Breast epithelium (tissue), 4 donors: ENCODE measurements at regions not wholly inside any gene's neighbourhood (a gene's known extent, or its start where the extent isn't known, plus 50 kb on each side); places are given as distances from the start of the nearest gene placed in this dataset.
"Not testable (repeated sequence)": the region's sequence is repeated elsewhere in the genome, so short reads cannot be mapped to it uniquely, and the experiment has no call there.

Source experiments
- DNase-seq, 2 donors: peaks; one replicate each; pipeline ENCODE4 v3.0.0-alpha.2; 2019; ENCODE audit warnings: low spot score in 2 of 2
- H3K27ac ChIP-seq, 2 donors: fragments of 200-600 bp; sonication (generic) in 1 of 2; one replicate each; pipeline ENCODE4 v1.5.1; 2016 to 2019; ENCODE audit warnings: mild to moderate bottlenecking in 1 of 2
- H3K27me3 ChIP-seq, 2 donors: fragments of 200-600 bp; sonication (generic) in 1 of 2; one replicate each; pipeline versions ENCODE4 v1.5.1 to v1.6.0; 2017 to 2019; ENCODE audit warnings: control low read depth in 1 of 2, mild to moderate bottlenecking in 1 of 2
- H3K36me3 ChIP-seq: fragments of 200-600 bp; one replicate; pipeline ENCODE4 v1.5.1; 2019
- H3K4me1 ChIP-seq, 2 donors: fragments of 200-600 bp; sonication (generic); one replicate each; pipeline ENCODE4 v1.5.1; 2016 to 2019; ENCODE audit warnings: control low read depth in 1 of 2
- H3K4me3 ChIP-seq, 3 donors: fragments of 200-600 bp; sonication (generic); 1 replicate in 2 of 3; 2 replicates in 1 of 3; pipeline ENCODE4 v1.5.1; 2016 to 2019; ENCODE audit warnings: mild to moderate bottlenecking in 3 of 3, moderate library complexity in 2 of 3
- H3K9me3 ChIP-seq, 2 donors: fragments of 200-600 bp; sonication (generic) in 1 of 2; one replicate each; pipeline ENCODE4 v1.5.1; 2016 to 2019; ENCODE audit warnings: control low read depth in 1 of 2
- CTCF ChIP-seq, 3 donors: fragments of 450-650 bp; IDR thresholded peaks; one replicate each; pipeline ENCODE4 v1.5.1; 2016 to 2017; ENCODE audit warnings: antibody characterized with exemption in 3 of 3, mild to moderate bottlenecking in 3 of 3, moderate library complexity in 3 of 3
- POLR2A ChIP-seq: fragments of 450-650 bp; IDR thresholded peaks from one replicate; pipeline ENCODE4 v1.6.1; 2016; ENCODE audit warnings: antibody characterized with exemption, mild to moderate bottlenecking, moderate library complexity
- POLR2AphosphoS5 ChIP-seq, 3 donors: sonication (generic); formaldehyde crosslinking; IDR thresholded peaks; one replicate each; pipeline ENCODE4 v1.6.1; 2017; ENCODE audit warnings: antibody characterized with exemption in 3 of 3
- intact Hi-C: fragments of 100-400 bp; cut with DNase I; formaldehyde crosslinking; loops from one replicate; pipeline ENCODE4 v1.15.1; 2023; ENCODE audit warnings: low total_unique reads

- intact Hi-C loops = no loop called here
- no peaks in the 10 kb centered on the region for H3K9me3 ChIP-seq
- no peak overlapping the region for H3K4me3 ChIP-seq
- TF ChIP-seq CTCF (IDR thresholded peaks at IDR 0.05) = no peak
- no peak for TF ChIP-seq POLR2AphosphoS5 (IDR thresholded peaks at IDR 0.05)
- TF ChIP-seq POLR2A = no peak
- no peak for DNase-seq
- H3K4me1 ChIP-seq = no peaks in the 10 kb centered on the region
- peak overlapping the region in 1 of 2 donors; percentile 64 for H3K27ac ChIP-seq
- no peaks in the 10 kb centered on the region for H3K36me3 ChIP-seq
- H3K27me3 ChIP-seq = no peaks in the 10 kb centered on the region
Observed at GRCh38 chr12:80019691-80020090, 79.6 kb upstream of the OTOGL start.

- no peaks in the 10 kb centered on the region for H3K4me1 ChIP-seq
- H3K36me3 ChIP-seq = no peaks in the 10 kb centered on the region
- H3K27me3 ChIP-seq = no peaks in the 10 kb centered on the region
- peak overlapping the region; percentile 42 to 64 for H3K27ac ChIP-seq
- intact Hi-C loops = no loop called here
- no peak overlapping the region for H3K4me3 ChIP-seq
- DNase-seq = peak in 1 of 2 donors; percentile 39
- peaks cover 0 to 4% of the 10 kb centered on the region in 2 donors for H3K9me3 ChIP-seq
- TF ChIP-seq POLR2A = no peak
- no peak for TF ChIP-seq CTCF (IDR thresholded peaks at IDR 0.05)
- TF ChIP-seq POLR2AphosphoS5 (IDR thresholded peaks at IDR 0.05) = no peak
Observed at GRCh38 chr12:80018119-80018518, 81.2 kb upstream of the OTOGL start.

- intact Hi-C loops = no loop called here
- H3K27me3 ChIP-seq = no peaks in the 10 kb centered on the region
- H3K9me3 ChIP-seq = peaks cover 0 to 10% of the 10 kb centered on the region in 2 donors
- DNase-seq = peak in 1 of 2 donors; percentile 27
- no peaks in the 10 kb centered on the region for H3K36me3 ChIP-seq
- peak overlapping the region in 1 of 3 donors; percentile 9 for H3K4me3 ChIP-seq
- H3K4me1 ChIP-seq = no peaks in the 10 kb centered on the region
- peak overlapping the region; percentile 42 to 64 for H3K27ac ChIP-seq
- no peak for TF ChIP-seq POLR2A
- TF ChIP-seq CTCF (IDR thresholded peaks at IDR 0.05) = no peak
- no peak for TF ChIP-seq POLR2AphosphoS5 (IDR thresholded peaks at IDR 0.05)
Observed at GRCh38 chr12:80017261-80017870, 82.0 kb upstream of the OTOGL start.

- no peak for TF ChIP-seq POLR2AphosphoS5 (IDR thresholded peaks at IDR 0.05)
- TF ChIP-seq POLR2A = no peak
- no peak for TF ChIP-seq CTCF (IDR thresholded peaks at IDR 0.05)
- DNase-seq = no peak
- H3K4me3 ChIP-seq = no peak overlapping the region
- H3K27ac ChIP-seq = peak overlapping the region; percentile 42 to 64
- intact Hi-C loops = no loop called here
- H3K27me3 ChIP-seq = no peaks in the 10 kb centered on the region
- H3K9me3 ChIP-seq = peaks cover 0 to 11% of the 10 kb centered on the region in 2 donors
- no peaks in the 10 kb centered on the region for H3K4me1 ChIP-seq
- no peaks in the 10 kb centered on the region for H3K36me3 ChIP-seq
Observed at GRCh38 chr12:80016684-80017083, 81.8 kb upstream of the PPP1R12A start.

- H3K27ac ChIP-seq = no peak overlapping the region
- intact Hi-C loops = no loop called here
- no peak for TF ChIP-seq POLR2AphosphoS5 (IDR thresholded peaks at IDR 0.05)
- TF ChIP-seq POLR2A = no peak
- TF ChIP-seq CTCF (IDR thresholded peaks at IDR 0.05) = no peak
Observed at GRCh38 chr12:80015660-80016059, 80.8 kb upstream of the PPP1R12A start.

GRCh38 chr12:80003744-80004143, 68.8 kb upstream of the PPP1R12A start:
- H3K9me3 ChIP-seq, H3K4me1 ChIP-seq, H3K36me3 ChIP-seq, H3K4me3 ChIP-seq, H3K27me3 ChIP-seq, DNase-seq, H3K27ac ChIP-seq, intact Hi-C loops: not testable (repeated sequence)

More at GRCh38 chr12:80015660-80016059, 80.8 kb upstream of the PPP1R12A start:
- Histone ChIP-seq H3K27me3 (no peaks in the 10 kb centered on the region), H3K4me1 (no peaks in the 10 kb centered on the region), H3K36me3 (no peaks in the 10 kb centered on the region), H3K9me3 (peaks cover 0 to 11% of the 10 kb centered on the region in 2 donors), H3K4me3 (no peak overlapping the region)
- DNase-seq = no peak
